ENCODE measurements at regions not wholly inside any gene's neighbourhood (a gene's known extent, or its start where the extent isn't known, plus 50 kb on each side); places are given as distances from the start of the nearest gene placed in this dataset.

- no peak overlapping the region for H2AFZ ChIP-seq (ENCODE audit: low read length)
- no peaks in the 10 kb centered on the region for H3K27me3 ChIP-seq (ENCODE audit: low read length)
- DNase-seq (no peak), ATAC-seq (no peak)
- H3K9ac ChIP-seq (ENCODE audit: low read length): no peak overlapping the region
- H3K36me3 ChIP-seq (ENCODE audit: low read depth, low read length): no peaks in the 10 kb centered on the region
- H3F3A ChIP-seq (ENCODE audit: low read length, unreplicated experiment): no peaks in the 10 kb centered on the region
- no peak overlapping the region for H3K27ac ChIP-seq (ENCODE audit: low read length)
- ChIA-PET CTCF (no interaction called here), POLR2A (ENCODE audit: unreplicated experiment) (no interaction called here)
- no peak overlapping the region for H3K4me3 ChIP-seq (ENCODE audit: low read length)
- TF ChIP-seq EZH2 (IDR thresholded peaks at IDR 0.05; ENCODE audit: low read length, unreplicated experiment) (no peak), EZH2phosphoT487 (IDR thresholded peaks at IDR 0.05; ENCODE audit: borderline replicate concordance, low read length) (no peak), CTCF (conservative IDR thresholded peaks at IDR 0.05; ENCODE audit: low read depth, low read length) (no peak)
- no peaks in the 10 kb centered on the region for H3K9me2 ChIP-seq (replicated peaks; ENCODE audit: low read length)
- H4K20me1 ChIP-seq (ENCODE audit: low read length): no peaks in the 10 kb centered on the region
- no peaks in the 10 kb centered on the region for H3K9me3 ChIP-seq (ENCODE audit: low read length)
- no peaks in the 10 kb centered on the region for H3K4me1 ChIP-seq (ENCODE audit: insufficient read depth, low read length)
- BruUV-seq (replicated peaks): no TSS peak
- H3K79me2 ChIP-seq (ENCODE audit: low read length): no peaks in the 10 kb centered on the region
- no peak overlapping the region for H3K4me2 ChIP-seq (ENCODE audit: low read length)
- intact Hi-C loops (cut with micrococcal nuclease): no loop called here
Observed at GRCh38 chr10:128369101-128369650, 243.0 kb upstream of the MKI67 start.

GRCh38 chr10:128373071-128373749 lies 247.0 kb upstream of the MKI67 start:
- Histone ChIP-seq H3K9me2 (replicated peaks; ENCODE audit: low read length) (no peaks in the 10 kb centered on the region), H2AFZ (ENCODE audit: low read length) (no peak overlapping the region), H3K27ac (ENCODE audit: low read length) (no peak overlapping the region), H3K36me3 (ENCODE audit: low read depth, low read length) (no peaks in the 10 kb centered on the region), H4K20me1 (ENCODE audit: low read length) (no peaks in the 10 kb centered on the region), H3K27me3 (ENCODE audit: low read length) (no peaks in the 10 kb centered on the region), H3K4me3 (ENCODE audit: low read length) (no peak overlapping the region), H3K4me1 (ENCODE audit: insufficient read depth, low read length) (no peaks in the 10 kb centered on the region), H3K9ac (ENCODE audit: low read length) (no peak overlapping the region), H3K9me3 (ENCODE audit: low read length) (no peaks in the 10 kb centered on the region), H3F3A (ENCODE audit: low read length, unreplicated experiment) (no peaks in the 10 kb centered on the region), H3K79me2 (ENCODE audit: low read length) (no peaks in the 10 kb centered on the region), H3K4me2 (ENCODE audit: low read length) (no peak overlapping the region)
- POLR2A ChIA-PET (ENCODE audit: unreplicated experiment): no interaction called here
- no peak for ATAC-seq
- CTCF ChIA-PET: no interaction called here
- BruUV-seq (replicated peaks): no TSS peak
- DNase-seq: no peak
- TF ChIP-seq EZH2 (IDR thresholded peaks at IDR 0.05; ENCODE audit: low read length, unreplicated experiment) (no peak), EZH2phosphoT487 (IDR thresholded peaks at IDR 0.05; ENCODE audit: borderline replicate concordance, low read length) (no peak), CTCF (conservative IDR thresholded peaks at IDR 0.05; ENCODE audit: low read depth, low read length) (no peak)
- intact Hi-C loops (cut with micrococcal nuclease): no loop called here

- intact Hi-C loops (cut with micrococcal nuclease): no loop called here
- no peaks in the 10 kb centered on the region for H3K4me1 ChIP-seq (ENCODE audit: insufficient read depth, low read length)
- H4K20me1 ChIP-seq (ENCODE audit: low read length): no peaks in the 10 kb centered on the region
- TF ChIP-seq EZH2 (IDR thresholded peaks at IDR 0.05; ENCODE audit: low read length, unreplicated experiment): no peak
- TF ChIP-seq CTCF (conservative IDR thresholded peaks at IDR 0.05; ENCODE audit: low read depth, low read length): no peak
- TF ChIP-seq EZH2phosphoT487 (IDR thresholded peaks at IDR 0.05; ENCODE audit: borderline replicate concordance, low read length): no peak
- ATAC-seq (no peak), DNase-seq (no peak)
- no peak overlapping the region for H3K27ac ChIP-seq (ENCODE audit: low read length)
- H3K79me2 ChIP-seq (ENCODE audit: low read length): no peaks in the 10 kb centered on the region
- no peak overlapping the region for H2AFZ ChIP-seq (ENCODE audit: low read length)
- no peaks in the 10 kb centered on the region for H3F3A ChIP-seq (ENCODE audit: low read length, unreplicated experiment)
- H3K9me3 ChIP-seq (ENCODE audit: low read length): no peaks in the 10 kb centered on the region
- no peak overlapping the region for H3K9ac ChIP-seq (ENCODE audit: low read length)
- H3K4me2 ChIP-seq (ENCODE audit: low read length): no peak overlapping the region
- CTCF ChIA-PET: no interaction called here
- no peaks in the 10 kb centered on the region for H3K36me3 ChIP-seq (ENCODE audit: low read depth, low read length)
- POLR2A ChIA-PET (ENCODE audit: unreplicated experiment): no interaction called here
- no peaks in the 10 kb centered on the region for H3K9me2 ChIP-seq (replicated peaks; ENCODE audit: low read length)
- no peaks in the 10 kb centered on the region for H3K27me3 ChIP-seq (ENCODE audit: low read length)
- no peak overlapping the region for H3K4me3 ChIP-seq (ENCODE audit: low read length)
- BruUV-seq (replicated peaks): no TSS peak
Observed at GRCh38 chr10:128373831-128374230, 247.6 kb upstream of the MKI67 start.

Measured in PC-3 (cell line).